ENCODE measurements at regions not wholly inside any gene's neighbourhood (a gene's known extent, or its start where the extent isn't known, plus 50 kb on each side); places are given as distances from the start of the nearest gene placed in this dataset.

GRCh38 chr13:84609716-84610115 lies 727.4 kb upstream of the SLITRK1 start:
- Histone ChIP-seq H3K79me2 (ENCODE audit: insufficient read depth, low read length) (no peaks in the 10 kb centered on the region), H3K9ac (ENCODE audit: low read length) (no peak overlapping the region), H3K4me1 (ENCODE audit: control insufficient read depth in 1 of 2, insufficient read depth in 2 of 2, low read length in 2 of 2) (no peaks in the 10 kb centered on the region), H3K4me2 (ENCODE audit: low read length) (no peak overlapping the region), H2AFZ (ENCODE audit: low read depth, low read length, poor library complexity, severe bottlenecking) (no peak overlapping the region), H3K27me3 (ENCODE audit: insufficient read depth, low read length) (no peaks in the 10 kb centered on the region), H3K27ac (ENCODE audit: low read depth, low read length) (no peak overlapping the region), H3K4me3 (replicated peaks in 1 of 2; ENCODE audit: low read depth in 1 of 2, low read length in 2 of 2) (no peak overlapping the region), H3K9me3 (ENCODE audit: control insufficient read depth in 1 of 2, insufficient read depth in 1 of 2, low read depth in 1 of 2, low read length in 2 of 2) (no peaks in the 10 kb centered on the region), H3K9me2 (ENCODE audit: insufficient read depth) (no peaks in the 10 kb centered on the region), H4K20me1 (ENCODE audit: insufficient read depth) (no peaks in the 10 kb centered on the region), H3K36me3 (ENCODE audit: control insufficient read depth in 1 of 2, insufficient read depth in 2 of 2, low read length in 2 of 2) (no peaks in the 10 kb centered on the region)
- no peak for TF ChIP-seq MAX (IDR thresholded peaks at IDR 0.05)
- TF ChIP-seq REST (IDR thresholded peaks at IDR 0.05; ENCODE audit: low read depth), result no peak
- intact Hi-C loops (cut with micrococcal nuclease), result no loop called here
- no peak for ATAC-seq
- POLR2A ChIA-PET, result no interaction called here
- no peak for DNase-seq (ENCODE audit: low read depth, low spot score)
- RAD21 ChIA-PET (ENCODE audit: low non-redundant PET in 1 of 2, low total read pairs in 2 of 2, uncharacterized antibody in 2 of 2, unreplicated experiment in 2 of 2), result no interaction called here
- CTCF ChIA-PET, result no interaction called here
- no TSS peak for BruUV-seq (replicated peaks)

- RAD21 ChIA-PET (ENCODE audit: low non-redundant PET in 1 of 2, low total read pairs in 2 of 2, uncharacterized antibody in 2 of 2, unreplicated experiment in 2 of 2), result no interaction called here
- Histone ChIP-seq H3K9me3 (ENCODE audit: control insufficient read depth in 1 of 2, insufficient read depth in 1 of 2, low read depth in 1 of 2, low read length in 2 of 2) (no peaks in the 10 kb centered on the region), H4K20me1 (ENCODE audit: insufficient read depth) (no peaks in the 10 kb centered on the region; the same call in 1 of the 2 replicates), H3K9ac (ENCODE audit: low read length) (no peak overlapping the region), H3K9me2 (ENCODE audit: insufficient read depth) (no peaks in the 10 kb centered on the region), H3K27ac (ENCODE audit: low read depth, low read length) (no peak overlapping the region), H2AFZ (ENCODE audit: low read depth, low read length, poor library complexity, severe bottlenecking) (no peak overlapping the region), H3K36me3 (ENCODE audit: control insufficient read depth in 1 of 2, insufficient read depth in 2 of 2, low read length in 2 of 2) (no peaks in the 10 kb centered on the region), H3K4me3 (replicated peaks in 1 of 2; ENCODE audit: low read depth in 1 of 2, low read length in 2 of 2) (no peak overlapping the region), H3K79me2 (ENCODE audit: insufficient read depth, low read length) (no peaks in the 10 kb centered on the region), H3K4me1 (ENCODE audit: control insufficient read depth in 1 of 2, insufficient read depth in 2 of 2, low read length in 2 of 2) (no peaks in the 10 kb centered on the region), H3K4me2 (ENCODE audit: low read length) (no peak overlapping the region), H3K27me3 (ENCODE audit: insufficient read depth, low read length) (no peaks in the 10 kb centered on the region)
- CTCF ChIA-PET, result no interaction called here
- POLR2A ChIA-PET, result no interaction called here
- intact Hi-C loops (cut with micrococcal nuclease), result no loop called here
- no peak for DNase-seq (ENCODE audit: low read depth, low spot score)
- no TSS peak for BruUV-seq (replicated peaks)
- ATAC-seq, result no peak
- TF ChIP-seq YY1 (IDR thresholded peaks at IDR 0.05; ENCODE audit: extremely low read depth, insufficient replicate concordance, low read depth, low read length) (no peak), ZBTB33 (IDR thresholded peaks at IDR 0.05; ENCODE audit: extremely low read depth, insufficient replicate concordance, low read length) (no peak), EZH2phosphoT487 (IDR thresholded peaks at IDR 0.05; ENCODE audit: borderline replicate concordance) (no peak), FOSL1 (IDR thresholded peaks at IDR 0.05; ENCODE audit: low read depth) (no peak), SIN3A (IDR thresholded peaks at IDR 0.05; ENCODE audit: low read depth) (no peak), RAD21 (IDR thresholded peaks at IDR 0.05; ENCODE audit: low read depth) (no peak), ZFX (IDR thresholded peaks at IDR 0.05) (no peak), REST (IDR thresholded peaks at IDR 0.05; ENCODE audit: low read depth) (no peak)
Observed at GRCh38 chr13:84607261-84608013, 725.2 kb upstream of the SLITRK1 start.

Measured in HCT116 (cell line).